ENCODE measurements at regions not wholly inside any gene's neighbourhood (a gene's known extent, or its start where the extent isn't known, plus 50 kb on each side); places are given as distances from the start of the nearest gene placed in this dataset.

- TF ChIP-seq, protein P1, sequence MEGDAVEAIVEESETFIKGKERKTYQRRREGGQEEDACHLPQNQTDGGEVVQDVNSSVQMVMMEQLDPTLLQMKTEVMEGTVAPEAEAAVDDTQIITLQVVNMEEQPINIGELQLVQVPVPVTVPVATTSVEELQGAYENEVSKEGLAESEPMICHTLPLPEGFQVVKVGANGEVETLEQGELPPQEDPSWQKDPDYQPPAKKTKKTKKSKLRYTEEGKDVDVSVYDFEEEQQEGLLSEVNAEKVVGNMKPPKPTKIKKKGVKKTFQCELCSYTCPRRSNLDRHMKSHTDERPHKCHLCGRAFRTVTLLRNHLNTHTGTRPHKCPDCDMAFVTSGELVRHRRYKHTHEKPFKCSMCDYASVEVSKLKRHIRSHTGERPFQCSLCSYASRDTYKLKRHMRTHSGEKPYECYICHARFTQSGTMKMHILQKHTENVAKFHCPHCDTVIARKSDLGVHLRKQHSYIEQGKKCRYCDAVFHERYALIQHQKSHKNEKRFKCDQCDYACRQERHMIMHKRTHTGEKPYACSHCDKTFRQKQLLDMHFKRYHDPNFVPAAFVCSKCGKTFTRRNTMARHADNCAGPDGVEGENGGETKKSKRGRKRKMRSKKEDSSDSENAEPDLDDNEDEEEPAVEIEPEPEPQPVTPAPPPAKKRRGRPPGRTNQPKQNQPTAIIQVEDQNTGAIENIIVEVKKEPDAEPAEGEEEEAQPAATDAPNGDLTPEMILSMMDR (IDR thresholded peaks at IDR 0.05), result no peak
- H3K27me3 ChIP-seq (ENCODE audit: insufficient read depth in 3 of 3, low read length in 2 of 3), result no peaks in the 10 kb centered on the region
- intact Hi-C loops (cut with DNase I), result no loop called here
- DNase-seq (no peak), ATAC-seq (no peak)
- WGBS, 3 donors, result 81 to 88% (median 86%) methylated on average over 11 of the region's 11 CpGs
- no peak overlapping the region for H3K27ac ChIP-seq
- H3K36me3 ChIP-seq (ENCODE audit: insufficient read depth in 1 of 2, low read depth in 1 of 2), result no peaks in the 10 kb centered on the region
- H3K9me3 ChIP-seq, result no peaks in the 10 kb centered on the region
- H3K4me1 ChIP-seq, result no peaks in the 10 kb centered on the region
- no peak overlapping the region for H3K4me3 ChIP-seq
Observed at GRCh38 chr22:48711031-48711431, 1116.6 kb downstream of the BRD1 start.

- no peak overlapping the region for H3K4me3 ChIP-seq
- TF ChIP-seq, protein P1 (IDR thresholded peaks at IDR 0.05), result no peak
- H3K36me3 ChIP-seq (ENCODE audit: insufficient read depth in 1 of 2, low read depth in 1 of 2), result no peaks in the 10 kb centered on the region
- DNase-seq (no peak), ATAC-seq (no peak)
- H3K4me1 ChIP-seq, result no peaks in the 10 kb centered on the region
- 77 to 80% (median 78%) methylated on average over 11 of the region's 11 CpGs for WGBS, 3 donors
- no peaks in the 10 kb centered on the region for H3K27me3 ChIP-seq (ENCODE audit: insufficient read depth in 3 of 3, low read length in 2 of 3)
- H3K27ac ChIP-seq, result no peak overlapping the region
- H3K9me3 ChIP-seq, result no peaks in the 10 kb centered on the region
- intact Hi-C loops (cut with DNase I), result no loop called here
Observed at GRCh38 chr22:48710410-48710809, 1117.3 kb downstream of the BRD1 start.

DNA sequence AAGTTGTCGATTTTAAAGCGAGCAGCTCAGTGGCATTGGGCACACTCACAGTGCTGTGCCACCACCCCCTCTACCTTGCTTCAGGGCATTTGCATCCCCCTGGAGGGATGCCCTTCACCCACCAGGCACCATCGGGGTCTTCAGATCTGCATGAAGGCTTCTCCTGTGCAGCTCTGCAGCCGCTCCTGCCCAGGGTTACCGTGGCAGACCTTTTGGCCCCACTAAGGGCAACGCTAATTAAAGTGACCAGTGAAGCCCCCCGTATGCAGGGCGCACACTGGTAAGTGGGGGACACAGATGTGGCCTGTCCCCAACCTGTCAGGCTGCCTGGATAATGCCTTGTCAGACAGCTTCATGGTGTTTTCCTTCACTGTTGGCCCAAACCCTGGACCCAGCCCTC, 1117.7 kb downstream of the BRD1 start:
- Histone ChIP-seq H3K4me3 (no peak overlapping the region), H3K9me3 (no peaks in the 10 kb centered on the region), H3K27ac (no peak overlapping the region), H3K36me3 (ENCODE audit: insufficient read depth in 1 of 2, low read depth in 1 of 2) (no peaks in the 10 kb centered on the region), H3K27me3 (ENCODE audit: insufficient read depth in 3 of 3, low read length in 2 of 3) (no peaks in the 10 kb centered on the region), H3K4me1 (no peaks in the 10 kb centered on the region)
- TF ChIP-seq, protein P1 (IDR thresholded peaks at IDR 0.05), result no peak
- DNase-seq, result no peak
- WGBS, 3 donors, result 75 to 85% (median 81%) methylated on average over 8 of the region's 8 CpGs
- no peak for ATAC-seq
- intact Hi-C loops (cut with DNase I), result no loop called here

- Histone ChIP-seq H3K4me3 (no peak overlapping the region), H3K4me1 (no peaks in the 10 kb centered on the region), H3K27me3 (ENCODE audit: insufficient read depth in 3 of 3, low read length in 2 of 3) (no peaks in the 10 kb centered on the region), H3K9me3 (no peaks in the 10 kb centered on the region), H3K36me3 (ENCODE audit: insufficient read depth in 1 of 2, low read depth in 1 of 2) (no peaks in the 10 kb centered on the region), H3K27ac (no peak overlapping the region)
- intact Hi-C loops (cut with DNase I), result no loop called here
- TF ChIP-seq, protein P1 (IDR thresholded peaks at IDR 0.05), result no peak
- DNase-seq (no peak), ATAC-seq (no peak)
- WGBS, 3 donors, result 84 to 88% (median 86%) methylated on average over 13 of the region's 13 CpGs
Observed at GRCh38 chr22:48709453-48709852, 1118.2 kb downstream of the BRD1 start.

- Histone ChIP-seq H3K36me3 (ENCODE audit: insufficient read depth in 1 of 2, low read depth in 1 of 2) (no peaks in the 10 kb centered on the region), H3K27ac (no peak overlapping the region), H3K27me3 (ENCODE audit: insufficient read depth in 3 of 3, low read length in 2 of 3) (no peaks in the 10 kb centered on the region), H3K4me3 (no peak overlapping the region), H3K4me1 (no peaks in the 10 kb centered on the region), H3K9me3 (no peaks in the 10 kb centered on the region)
- ATAC-seq (no peak), DNase-seq (no peak)
- WGBS, 3 donors, result 74 to 79% (median 76%) methylated on average over 25 of the region's 25 CpGs
- intact Hi-C loops (cut with DNase I), result no loop called here
- TF ChIP-seq, protein P1 (IDR thresholded peaks at IDR 0.05), result no peak
Observed at GRCh38 chr22:48708558-48709245, 1119.0 kb downstream of the BRD1 start.

Data from psoas muscle (tissue), 7 donors.